Caco-2 (cell line): ENCODE measurements at regions not wholly inside any gene's neighbourhood (a gene's known extent, or its start where the extent isn't known, plus 50 kb on each side); places are given as distances from the start of the nearest gene placed in this dataset.

Experiments used
- BruUV-seq: library from RNA; stranded (reverse); fragments of 400-500 nt; replicated peaks from 2 replicates; lab custom pipeline; 2021; lab: Mats Ljungman, UMichigan
- CTCF ChIA-PET: fragments of 300-600 bp; sonication (Branson Sonifier 250); formaldehyde crosslinking; loops from one replicate; lab custom pipeline; 2022; ENCODE audit warnings: antibody characterized with exemption; lab: Charles Lee
- POLR2A ChIA-PET: fragments of 300-600 bp; sonication (Branson Sonifier 250); formaldehyde crosslinking; loops from one replicate; lab custom pipeline; 2022; ENCODE audit warnings: antibody characterized with exemption; lab: Charles Lee
- DNase-seq, 2 experiments: peaks; one replicate each; pipeline versions ENCODE4 v3.0.0 to v3.0.0-alpha.2; 2020 to 2022
- H3K27me3 ChIP-seq: replicated peaks from 2 replicates; pipeline ENCODE4 v1.6.0; 2011; ENCODE audit warnings: low read length; ENCODE audit not compliant: control insufficient read depth, insufficient read depth
- H3K36me3 ChIP-seq: 2 replicates; pipeline ENCODE4 v1.5.1; 2011; ENCODE audit warnings: low read length; ENCODE audit not compliant: control insufficient read depth, insufficient read depth
- H3K4me1 ChIP-seq: fragments of 250-450 bp; sonication (Bioruptor Pico); 2 replicates; pipeline ENCODE4 v1.5.1; 2020; ENCODE audit warnings: mild to moderate bottlenecking
- H3K4me3 ChIP-seq: 2 replicates; pipeline ENCODE4 v1.5.1; 2011; ENCODE audit warnings: low read depth, mild to moderate bottlenecking, control low read depth, low read length
- H3K9me3 ChIP-seq: fragments of 250-450 bp; sonication (Bioruptor Pico); 2 replicates; pipeline ENCODE4 v1.5.1; 2020; ENCODE audit warnings: mild to moderate bottlenecking, moderate library complexity
- H3K27ac Mint-ChIP-seq: one replicate; pipeline ENCODE4 v1.8.0; 2022; ENCODE audit warnings: mixed read lengths; ENCODE audit not compliant: unreplicated experiment
- H3K27me3 Mint-ChIP-seq: one replicate; pipeline ENCODE4 v1.8.0; 2022; ENCODE audit warnings: mixed read lengths; ENCODE audit not compliant: insufficient read depth, unreplicated experiment
- H3K36me3 Mint-ChIP-seq: one replicate; pipeline ENCODE4 v1.8.0; 2022; ENCODE audit warnings: mild to moderate bottlenecking, mixed read lengths; ENCODE audit not compliant: insufficient read depth, unreplicated experiment
- H3K4me1 Mint-ChIP-seq: one replicate; pipeline ENCODE4 v1.8.0; 2022; ENCODE audit warnings: low read depth, mixed read lengths; ENCODE audit not compliant: unreplicated experiment
- H3K4me3 Mint-ChIP-seq: one replicate; pipeline ENCODE4 v1.8.0; 2022; ENCODE audit warnings: mild to moderate bottlenecking, moderate library complexity, mixed read lengths; ENCODE audit not compliant: unreplicated experiment
- H3K9me3 Mint-ChIP-seq: one replicate; pipeline ENCODE4 v1.8.0; 2022; ENCODE audit warnings: mixed read lengths; ENCODE audit not compliant: unreplicated experiment
- intact Hi-C: fragments of 100-400 bp; cut with micrococcal nuclease; formaldehyde crosslinking; loops from one replicate; pipeline ENCODE4 v1.10.0; 2022; ENCODE audit not compliant: unreplicated experiment
- TF ChIP-seq, protein P1 (sequence below), 2 experiments: fragments of 200-600 bp in 1 of 2; IDR thresholded peaks; 1 replicate in 1 of 2; 2 replicates in 1 of 2; pipeline versions ENCODE4 v1.5.1 to v1.8.0; 2011 to 2022; ENCODE audit warnings: antibody characterized with exemption in 1 of 2, control low read depth in 1 of 2, inconsistent platforms in 1 of 2, low read depth in 1 of 2, low read length in 1 of 2, mild to moderate bottlenecking in 1 of 2, moderate library complexity in 1 of 2; ENCODE audit not compliant: insufficient read depth in 1 of 2, severe bottlenecking in 1 of 2, unreplicated experiment in 1 of 2

DNA sequence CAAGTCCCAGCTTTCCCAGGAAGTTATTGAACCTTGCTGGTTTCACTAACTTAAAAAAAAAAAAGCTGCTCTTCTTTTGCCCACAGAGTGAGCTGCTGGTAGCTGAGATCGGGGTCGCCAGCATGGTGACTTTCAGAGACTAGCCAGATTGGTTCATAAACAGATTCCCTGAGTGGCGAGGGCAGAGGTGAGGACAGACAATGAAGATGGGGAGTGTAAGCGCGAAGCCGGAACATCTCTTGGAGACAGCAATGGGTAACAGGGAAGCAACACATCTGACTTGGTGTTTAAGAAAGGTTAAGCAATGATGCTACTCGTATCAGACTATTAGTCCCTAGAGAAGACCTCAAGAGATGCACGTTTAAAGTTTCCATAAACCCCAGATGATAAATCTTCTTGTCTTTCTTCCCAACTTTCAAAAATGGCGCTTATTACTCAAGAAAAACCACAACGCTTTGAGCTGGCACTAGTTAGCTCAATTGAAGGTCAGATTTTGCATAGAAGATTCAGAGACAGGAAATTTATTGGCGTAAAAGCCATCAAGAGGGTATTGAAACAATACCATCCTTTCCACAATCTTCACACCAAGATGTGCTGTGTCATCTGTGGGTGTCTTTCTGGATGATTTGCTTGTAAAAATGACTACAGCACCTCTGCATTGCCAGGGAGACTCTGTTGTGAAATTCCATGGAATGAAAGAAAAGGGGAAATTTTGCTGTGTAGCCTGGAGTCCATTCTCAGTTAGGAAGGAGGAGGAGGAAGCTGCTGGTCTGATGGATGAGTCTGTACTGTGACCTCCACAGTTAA is 193.1 kb upstream of the CXCR4 start:
- intact Hi-C loops, result no loop called here
- CTCF ChIA-PET, result no interaction called here
- no peak overlapping the region for H3K4me3 Mint-ChIP-seq
- Histone ChIP-seq H3K9me3 (no peaks in the 10 kb centered on the region), H3K27me3 (no peaks in the 10 kb centered on the region), H3K4me3 (no peak overlapping the region), H3K36me3 (no peaks in the 10 kb centered on the region), H3K4me1 (no peaks in the 10 kb centered on the region)
- H3K27me3 Mint-ChIP-seq, result peaks cover 4% of the 10 kb centered on the region
- H3K9me3 Mint-ChIP-seq, result no peaks in the 10 kb centered on the region
- POLR2A ChIA-PET, result no interaction called here
- TF ChIP-seq, protein P1, sequence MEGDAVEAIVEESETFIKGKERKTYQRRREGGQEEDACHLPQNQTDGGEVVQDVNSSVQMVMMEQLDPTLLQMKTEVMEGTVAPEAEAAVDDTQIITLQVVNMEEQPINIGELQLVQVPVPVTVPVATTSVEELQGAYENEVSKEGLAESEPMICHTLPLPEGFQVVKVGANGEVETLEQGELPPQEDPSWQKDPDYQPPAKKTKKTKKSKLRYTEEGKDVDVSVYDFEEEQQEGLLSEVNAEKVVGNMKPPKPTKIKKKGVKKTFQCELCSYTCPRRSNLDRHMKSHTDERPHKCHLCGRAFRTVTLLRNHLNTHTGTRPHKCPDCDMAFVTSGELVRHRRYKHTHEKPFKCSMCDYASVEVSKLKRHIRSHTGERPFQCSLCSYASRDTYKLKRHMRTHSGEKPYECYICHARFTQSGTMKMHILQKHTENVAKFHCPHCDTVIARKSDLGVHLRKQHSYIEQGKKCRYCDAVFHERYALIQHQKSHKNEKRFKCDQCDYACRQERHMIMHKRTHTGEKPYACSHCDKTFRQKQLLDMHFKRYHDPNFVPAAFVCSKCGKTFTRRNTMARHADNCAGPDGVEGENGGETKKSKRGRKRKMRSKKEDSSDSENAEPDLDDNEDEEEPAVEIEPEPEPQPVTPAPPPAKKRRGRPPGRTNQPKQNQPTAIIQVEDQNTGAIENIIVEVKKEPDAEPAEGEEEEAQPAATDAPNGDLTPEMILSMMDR (IDR thresholded peaks at IDR 0.05; ENCODE audit: insufficient read depth in 1 of 2, low read depth in 1 of 2, low read length in 1 of 2, severe bottlenecking in 1 of 2, unreplicated experiment in 1 of 2), result no peak
- H3K4me1 Mint-ChIP-seq, result no peaks in the 10 kb centered on the region
- H3K36me3 Mint-ChIP-seq, result no peaks in the 10 kb centered on the region
- no peak overlapping the region for H3K27ac Mint-ChIP-seq
- BruUV-seq, result no TSS peak
- no peak for DNase-seq

DNA sequence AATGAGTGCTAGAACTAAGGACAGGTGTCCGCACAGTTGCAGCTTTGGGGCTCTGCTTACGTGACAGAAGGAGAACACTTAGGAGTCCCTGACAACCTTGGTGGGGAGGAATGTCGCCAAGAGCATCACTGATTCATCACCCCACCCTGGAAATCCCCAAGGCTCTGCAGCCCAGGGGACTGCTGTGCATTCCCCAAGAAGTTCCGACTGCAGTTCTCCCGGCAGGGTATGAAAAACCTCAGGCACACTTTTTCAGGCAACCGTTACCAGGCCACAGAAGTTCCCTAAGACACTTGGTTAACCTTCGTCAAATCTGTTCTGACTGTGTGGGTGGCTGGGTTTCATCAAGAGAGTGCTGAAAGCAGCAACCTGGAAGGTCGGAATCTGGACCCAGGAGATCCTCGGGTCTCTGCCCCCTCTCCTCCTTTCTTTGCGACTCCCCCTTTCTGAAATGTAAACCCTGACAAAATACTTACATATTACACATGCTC is 192.1 kb upstream of the CXCR4 start:
- no peaks in the 10 kb centered on the region for H3K36me3 Mint-ChIP-seq
- no peaks in the 10 kb centered on the region for H3K27me3 ChIP-seq
- no peak overlapping the region for H3K4me3 ChIP-seq
- CTCF ChIA-PET, result no interaction called here
- no TSS peak for BruUV-seq
- H3K36me3 ChIP-seq, result no peaks in the 10 kb centered on the region
- H3K9me3 Mint-ChIP-seq, result no peaks in the 10 kb centered on the region
- no peaks in the 10 kb centered on the region for H3K4me1 ChIP-seq
- peaks cover 4% of the 10 kb centered on the region for H3K27me3 Mint-ChIP-seq
- TF ChIP-seq, protein P1 (IDR thresholded peaks at IDR 0.05; ENCODE audit: insufficient read depth in 1 of 2, low read depth in 1 of 2, low read length in 1 of 2, severe bottlenecking in 1 of 2, unreplicated experiment in 1 of 2), result no peak
- no peaks in the 10 kb centered on the region for H3K9me3 ChIP-seq
- no peaks in the 10 kb centered on the region for H3K4me1 Mint-ChIP-seq
- intact Hi-C loops, result no loop called here
- no peak for DNase-seq
- no peak overlapping the region for H3K4me3 Mint-ChIP-seq
- no peak overlapping the region for H3K27ac Mint-ChIP-seq
- POLR2A ChIA-PET, result no interaction called here

DNA sequence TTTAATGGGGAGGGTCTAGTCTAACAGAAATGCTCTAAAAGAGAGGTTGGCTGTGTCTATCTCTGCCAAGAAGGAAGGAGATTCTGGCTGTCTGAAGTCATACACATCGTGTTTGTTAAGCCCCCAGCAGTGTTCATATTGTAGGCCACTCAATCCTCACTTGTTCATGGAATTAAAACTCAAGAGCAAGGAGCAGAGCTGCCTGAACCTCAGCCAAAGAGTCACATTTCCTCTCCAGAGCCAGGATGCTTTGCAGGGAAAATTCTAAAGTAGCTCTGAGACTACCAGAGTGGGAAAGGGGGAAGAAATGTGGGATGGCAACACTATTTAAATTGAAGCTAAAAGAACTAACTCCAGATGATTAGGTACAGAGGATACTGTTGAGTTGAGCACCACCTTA is 190.7 kb upstream of the CXCR4 start:
- no peak for DNase-seq
- Histone ChIP-seq H3K4me1 (no peaks in the 10 kb centered on the region), H3K27me3 (no peaks in the 10 kb centered on the region), H3K36me3 (no peaks in the 10 kb centered on the region), H3K9me3 (no peaks in the 10 kb centered on the region), H3K4me3 (no peak overlapping the region)
- Mint-ChIP-seq H3K9me3 (no peaks in the 10 kb centered on the region), H3K27ac (no peak overlapping the region), H3K4me3 (no peak overlapping the region), H3K27me3 (peaks cover 4% of the 10 kb centered on the region), H3K36me3 (no peaks in the 10 kb centered on the region), H3K4me1 (no peaks in the 10 kb centered on the region)
- no TSS peak for BruUV-seq
- CTCF ChIA-PET, result no interaction called here
- TF ChIP-seq, protein P1 (IDR thresholded peaks at IDR 0.05; ENCODE audit: insufficient read depth in 1 of 2, low read depth in 1 of 2, low read length in 1 of 2, severe bottlenecking in 1 of 2, unreplicated experiment in 1 of 2), result no peak
- intact Hi-C loops, result no loop called here
- POLR2A ChIA-PET, result no interaction called here
